ENCODE measurements at regions not wholly inside any gene's neighbourhood (a gene's known extent, or its start where the extent isn't known, plus 50 kb on each side); places are given as distances from the start of the nearest gene placed in this dataset.

DNA sequence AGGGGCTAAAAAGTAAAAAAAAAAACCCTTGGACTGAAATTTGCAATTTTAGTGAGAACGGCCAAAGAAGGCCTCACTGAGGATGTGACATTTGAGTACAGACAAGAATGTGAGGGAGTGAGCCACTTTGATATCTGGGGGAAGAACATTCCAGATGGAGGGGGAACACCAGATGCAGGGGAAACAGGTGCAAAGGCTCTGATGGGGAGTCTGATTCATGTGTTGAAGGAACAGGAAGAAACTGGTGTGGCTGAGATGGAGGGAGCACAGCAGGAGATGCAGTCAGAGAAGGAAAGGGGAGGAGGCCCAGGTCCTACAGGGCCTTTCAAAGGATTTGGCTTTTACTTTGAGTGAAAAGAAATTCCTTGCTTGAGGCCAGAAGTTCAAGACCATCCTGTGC is 615.7 kb upstream of the NRP1 start:
- Histone ChIP-seq H2AFZ (ENCODE audit: low read length) (no peak overlapping the region), H3K27me3 (ENCODE audit: insufficient read depth, low read length) (no peaks in the 10 kb centered on the region), H4K8ac (replicated peaks; ENCODE audit: insufficient read length, low read depth, low read length) (no peak overlapping the region), H2BK120ac (ENCODE audit: low read depth, low read length, poor library complexity, severe bottlenecking) (no peak overlapping the region), H3K23ac (ENCODE audit: insufficient read length, low read depth, low read length) (no peak overlapping the region), H3K18ac (ENCODE audit: insufficient read length, low read depth, low read length) (no peak overlapping the region), H3K4ac (ENCODE audit: low read depth, low read length) (no peak overlapping the region), H2BK20ac (ENCODE audit: low read depth, low read length, poor library complexity, severe bottlenecking) (no peak overlapping the region), H3K79me2 (ENCODE audit: insufficient read depth, low read length) (no peaks in the 10 kb centered on the region), H2BK12ac (ENCODE audit: insufficient read length, low read depth, low read length) (no peak overlapping the region), H3K9ac (ENCODE audit: extremely low read depth, insufficient read length, low read length) (no peak overlapping the region), H3K4me2 (ENCODE audit: insufficient read depth, insufficient read length, low read length) (no peak overlapping the region), H4K5ac (ENCODE audit: insufficient read length, low read depth, low read length) (no peak overlapping the region), H3K4me1 (ENCODE audit: insufficient read depth, low read length) (no peaks in the 10 kb centered on the region; the same call in 1 of the 2 replicates), H3K79me1 (ENCODE audit: insufficient read depth, low read depth, low read length, poor library complexity, severe bottlenecking) (no peaks in the 10 kb centered on the region), H4K91ac (ENCODE audit: insufficient read length, low read depth, low read length) (no peak overlapping the region), H4K20me1 (ENCODE audit: control insufficient read depth, insufficient read depth, insufficient read length) (no peaks in the 10 kb centered on the region), H3T11ph (ENCODE audit: low read length) (no peak overlapping the region), H3K9me3 (ENCODE audit: control insufficient read depth, low read depth, low read length) (no peaks in the 10 kb centered on the region), H3K56ac (ENCODE audit: insufficient read length, low read depth, low read length) (no peak overlapping the region), H3K27ac (ENCODE audit: insufficient read length, low read depth, low read length) (no peak overlapping the region), H2AK5ac (ENCODE audit: insufficient read length, low read length) (no peak overlapping the region), H2BK5ac (ENCODE audit: insufficient read length, low read length) (no peak overlapping the region), H2BK15ac (ENCODE audit: low read depth, low read length) (no peak overlapping the region), H3K14ac (ENCODE audit: insufficient read depth, low read length) (no peak overlapping the region), H3K23me2 (ENCODE audit: insufficient read length, low read depth, low read length, poor library complexity, severe bottlenecking) (no peaks in the 10 kb centered on the region)
- no CpG with 5 or more reads among the region's 1 CpG for WGBS (ENCODE audit: extremely low coverage, insufficient read length, low lambda C conversion rate)
- Mint-ChIP-seq H3K36me3 (ENCODE audit: insufficient read depth in 1 of 3, low read depth in 3 of 3) (peaks cover 6 to 11% (median 8%) of the 10 kb centered on the region in 3 experiments), H3K4me3 (no peak overlapping the region), H3K27ac (no peak overlapping the region), H3K9me3 (peaks cover 7 to 11% of the 10 kb centered on the region in 2 experiments), H3K27me3 (ENCODE audit: low read depth) (no peaks in the 10 kb centered on the region; the same call in 1 of the 2 replicates), H3K4me1 (peaks cover 0 to 5% of the 10 kb centered on the region in 2 experiments; a peak in 2 of 4 replicates)
- no peak for DNase-seq
- TF ChIP-seq, protein P1, sequence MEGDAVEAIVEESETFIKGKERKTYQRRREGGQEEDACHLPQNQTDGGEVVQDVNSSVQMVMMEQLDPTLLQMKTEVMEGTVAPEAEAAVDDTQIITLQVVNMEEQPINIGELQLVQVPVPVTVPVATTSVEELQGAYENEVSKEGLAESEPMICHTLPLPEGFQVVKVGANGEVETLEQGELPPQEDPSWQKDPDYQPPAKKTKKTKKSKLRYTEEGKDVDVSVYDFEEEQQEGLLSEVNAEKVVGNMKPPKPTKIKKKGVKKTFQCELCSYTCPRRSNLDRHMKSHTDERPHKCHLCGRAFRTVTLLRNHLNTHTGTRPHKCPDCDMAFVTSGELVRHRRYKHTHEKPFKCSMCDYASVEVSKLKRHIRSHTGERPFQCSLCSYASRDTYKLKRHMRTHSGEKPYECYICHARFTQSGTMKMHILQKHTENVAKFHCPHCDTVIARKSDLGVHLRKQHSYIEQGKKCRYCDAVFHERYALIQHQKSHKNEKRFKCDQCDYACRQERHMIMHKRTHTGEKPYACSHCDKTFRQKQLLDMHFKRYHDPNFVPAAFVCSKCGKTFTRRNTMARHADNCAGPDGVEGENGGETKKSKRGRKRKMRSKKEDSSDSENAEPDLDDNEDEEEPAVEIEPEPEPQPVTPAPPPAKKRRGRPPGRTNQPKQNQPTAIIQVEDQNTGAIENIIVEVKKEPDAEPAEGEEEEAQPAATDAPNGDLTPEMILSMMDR (conservative IDR thresholded peaks at IDR 0.05) = no peak

Data from H9 (cell line).